Activated CD4-positive, alpha-beta memory T cell treated with anti-CD3 and anti-CD28 coated beads for 36 hours (primary cell): ENCODE measurements at regions not wholly inside any gene's neighbourhood (a gene's known extent, or its start where the extent isn't known, plus 50 kb on each side); places are given as distances from the start of the nearest gene placed in this dataset.

Experiments
- CTCF ChIA-PET: fragments of 350-600 bp; sonication (Branson Sonifier 250); formaldehyde crosslinking; loops from one replicate; lab custom pipeline; 2021; ENCODE audit warnings: antibody characterized with exemption, inconsistent platforms; lab: Charles Lee
- POLR2A ChIA-PET: fragments of 350-600 bp; sonication (Branson Sonifier 250); formaldehyde crosslinking; loops from one replicate; lab custom pipeline; 2021; ENCODE audit warnings: antibody characterized with exemption; lab: Charles Lee
- DNase-seq: peaks from one replicate; pipeline ENCODE4 v3.0.0-alpha.2; 2020
- H3K27ac Mint-ChIP-seq: one replicate; pipeline ENCODE4 v1.8.0; 2021; ENCODE audit warnings: mixed read lengths
- H3K27me3 Mint-ChIP-seq: one replicate; pipeline ENCODE4 v1.8.0; 2021; ENCODE audit warnings: mixed read lengths
- H3K36me3 Mint-ChIP-seq: one replicate; pipeline ENCODE4 v1.8.0; 2021; ENCODE audit warnings: mixed read lengths
- H3K4me1 Mint-ChIP-seq: one replicate; pipeline ENCODE4 v1.8.0; 2021; ENCODE audit warnings: low read depth, mixed read lengths
- H3K4me3 Mint-ChIP-seq: one replicate; pipeline ENCODE4 v1.8.0; 2021; ENCODE audit warnings: mild to moderate bottlenecking, mixed read lengths
- H3K9me3 Mint-ChIP-seq: one replicate; pipeline ENCODE4 v1.8.0; 2021; ENCODE audit warnings: mixed read lengths
- intact Hi-C: fragments of 100-400 bp; cut with micrococcal nuclease; formaldehyde crosslinking; loops from one replicate; pipeline ENCODE4 v1.15.1; 2023

DNA sequence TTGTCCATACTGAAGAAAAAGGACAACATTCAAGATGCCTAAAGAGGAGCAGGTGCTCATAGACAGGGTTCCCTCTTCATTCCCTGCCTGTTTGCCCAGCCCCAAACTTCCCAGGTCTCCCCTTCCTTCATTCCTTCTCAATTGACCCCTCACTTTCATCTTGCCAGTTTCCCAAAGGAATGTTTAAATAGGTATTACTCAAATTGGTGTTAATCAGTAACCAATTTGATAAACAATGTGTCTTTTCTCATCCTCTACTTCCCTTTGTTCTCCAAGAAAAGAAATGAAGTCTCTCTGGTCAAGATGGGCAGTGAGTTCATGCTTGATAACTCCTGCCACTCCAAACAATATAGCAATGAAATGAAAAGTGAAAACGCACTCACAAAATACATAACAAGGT, 101.9 kb downstream of the TMPRSS5 start:
- H3K27ac Mint-ChIP-seq = no peak overlapping the region
- CTCF ChIA-PET = no interaction called here
- POLR2A ChIA-PET = no interaction called here
- DNase-seq = no peak
- intact Hi-C loops = no loop called here
- peaks cover 10% of the 10 kb centered on the region for H3K27me3 Mint-ChIP-seq
- no peaks in the 10 kb centered on the region for H3K4me1 Mint-ChIP-seq
- peaks cover 9% of the 10 kb centered on the region for H3K9me3 Mint-ChIP-seq
- H3K36me3 Mint-ChIP-seq = no peaks in the 10 kb centered on the region
- H3K4me3 Mint-ChIP-seq = no peak overlapping the region

DNA sequence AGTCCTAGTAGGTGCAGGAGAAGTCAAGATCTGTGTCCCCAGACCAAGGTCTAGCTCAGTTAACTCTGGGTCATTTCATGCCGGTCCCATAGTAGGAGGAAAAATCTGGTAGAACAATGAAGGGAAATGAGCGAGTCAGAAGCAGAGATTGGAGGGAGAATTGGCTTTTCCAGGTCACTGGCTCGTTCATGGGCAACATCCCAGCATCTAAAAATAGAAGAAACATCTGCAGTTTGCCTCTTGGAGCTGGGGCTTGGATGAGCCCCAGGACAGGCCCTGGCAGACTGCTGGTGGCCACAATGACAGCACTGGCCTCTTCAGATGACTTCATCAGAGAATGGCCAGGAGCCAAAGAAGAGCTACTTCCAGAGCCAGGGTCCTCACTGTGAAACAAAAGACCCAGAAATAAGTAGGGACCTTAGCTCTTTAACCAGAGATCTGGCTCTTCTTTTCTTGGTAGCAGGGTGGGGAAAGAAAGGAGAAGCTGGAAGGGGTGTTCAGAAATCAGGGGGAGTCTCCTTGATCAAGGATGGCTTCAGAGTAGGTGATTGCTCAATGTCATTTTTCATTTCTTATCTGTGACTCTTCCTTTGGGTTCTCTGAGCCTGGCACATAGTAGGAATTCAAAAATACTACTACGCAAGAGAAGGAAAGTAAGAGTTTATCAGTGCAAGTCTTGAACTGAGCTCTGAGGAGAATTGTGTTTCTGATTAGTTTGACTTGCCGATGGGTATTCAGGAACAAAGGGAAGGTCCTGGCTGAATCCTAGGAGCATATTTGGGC, 102.6 kb downstream of the TMPRSS5 start:
- H3K27me3 Mint-ChIP-seq = peaks cover 14% of the 10 kb centered on the region
- POLR2A ChIA-PET = no interaction called here
- intact Hi-C loops = no loop called here
- peaks cover 9% of the 10 kb centered on the region for H3K9me3 Mint-ChIP-seq
- CTCF ChIA-PET = no interaction called here
- H3K36me3 Mint-ChIP-seq = no peaks in the 10 kb centered on the region
- no peak overlapping the region for H3K27ac Mint-ChIP-seq
- DNase-seq = no peak
- no peak overlapping the region for H3K4me3 Mint-ChIP-seq
- H3K4me1 Mint-ChIP-seq = no peaks in the 10 kb centered on the region

DNA sequence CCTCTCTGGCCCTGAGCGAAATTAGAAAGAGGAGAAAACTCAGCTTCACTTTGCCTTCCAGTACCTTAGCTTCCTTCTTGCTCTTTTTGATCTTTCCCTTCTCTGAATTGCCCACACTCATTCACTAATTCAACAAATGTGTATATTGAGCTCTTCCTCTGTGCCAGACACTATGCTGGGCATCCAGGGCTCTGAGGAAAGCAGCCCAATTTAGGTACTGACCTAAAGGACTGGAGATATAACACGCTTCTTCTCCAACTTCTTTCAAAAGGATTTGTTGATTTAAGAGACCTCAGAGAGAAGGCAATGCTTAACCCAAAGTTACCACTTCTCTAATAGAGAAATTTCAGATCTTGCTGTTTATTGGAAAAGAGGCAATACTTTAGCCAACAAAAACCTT, 103.6 kb downstream of the TMPRSS5 start:
- no peaks in the 10 kb centered on the region for H3K4me1 Mint-ChIP-seq
- ChIA-PET POLR2A (no interaction called here), CTCF (no interaction called here)
- no peaks in the 10 kb centered on the region for H3K36me3 Mint-ChIP-seq
- intact Hi-C loops = no loop called here
- H3K9me3 Mint-ChIP-seq = peaks cover 9% of the 10 kb centered on the region
- peaks cover 16% of the 10 kb centered on the region for H3K27me3 Mint-ChIP-seq
- no peak overlapping the region for H3K27ac Mint-ChIP-seq
- H3K4me3 Mint-ChIP-seq = no peak overlapping the region
- DNase-seq = no peak

DNA sequence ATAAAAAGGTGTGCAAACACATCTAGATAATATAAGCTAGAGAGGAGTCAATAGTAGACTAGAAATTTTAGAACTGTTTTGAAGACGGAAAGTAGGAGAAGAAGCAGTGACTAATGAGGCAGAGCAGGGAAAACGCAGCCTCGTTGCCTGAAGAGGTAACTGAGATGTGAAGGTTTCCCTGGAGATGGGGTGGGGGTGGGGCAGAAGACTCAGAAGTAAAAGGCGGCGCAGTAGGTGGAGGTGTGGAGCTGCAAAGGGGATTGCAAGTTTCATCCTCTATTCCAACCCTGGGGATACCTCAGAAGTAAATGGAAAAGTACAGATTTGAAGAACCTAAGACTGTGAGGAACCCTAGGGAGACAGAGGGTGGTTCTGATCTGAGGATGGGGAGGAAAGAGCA, 109.5 kb downstream of the TMPRSS5 start:
- Mint-ChIP-seq H3K4me1 (peaks cover 12% of the 10 kb centered on the region), H3K27ac (no peak overlapping the region), H3K27me3 (peaks cover 28% of the 10 kb centered on the region), H3K36me3 (peaks cover 1% of the 10 kb centered on the region), H3K4me3 (no peak overlapping the region), H3K9me3 (peaks cover 5% of the 10 kb centered on the region)
- ChIA-PET POLR2A (no interaction called here), CTCF (no interaction called here)
- DNase-seq = no peak
- intact Hi-C loops = no loop called here

DNA sequence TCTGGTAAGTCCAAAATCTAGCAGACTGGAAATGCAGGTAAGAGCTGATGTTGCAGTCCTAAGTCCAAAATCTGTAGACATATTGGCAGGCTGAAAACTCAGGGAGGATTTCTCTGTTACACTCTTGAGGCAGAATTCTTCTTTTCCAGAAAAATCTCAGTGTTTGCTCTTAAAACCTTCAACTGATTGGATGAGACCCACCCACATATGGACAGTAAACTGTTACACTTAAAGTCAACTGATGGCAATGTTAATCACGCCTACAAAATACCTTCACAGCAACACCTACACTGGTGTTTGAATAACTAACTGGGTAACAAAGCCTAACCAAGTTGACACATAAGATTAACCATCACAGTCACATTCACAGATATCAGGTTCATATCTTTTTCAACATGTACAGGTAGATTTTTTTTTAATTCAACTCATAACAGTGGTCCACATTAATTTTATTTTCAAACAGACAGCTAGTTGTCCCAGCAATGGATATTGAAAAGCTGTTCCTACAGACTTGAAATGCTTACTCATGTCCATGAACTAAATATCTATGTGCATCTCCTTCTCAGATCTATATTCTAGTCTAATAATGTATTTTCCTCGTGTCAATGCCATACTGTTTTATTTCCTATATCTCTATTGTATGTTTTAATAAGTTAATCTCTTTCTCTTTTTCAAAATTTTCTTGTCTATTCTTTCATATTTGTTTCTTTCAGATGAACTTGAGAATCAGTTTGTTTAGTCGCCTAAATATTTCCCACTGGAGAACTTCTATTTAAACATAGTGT, 110.1 kb downstream of the TMPRSS5 start:
- peaks cover 1% of the 10 kb centered on the region for H3K36me3 Mint-ChIP-seq
- H3K4me1 Mint-ChIP-seq = peaks cover 12% of the 10 kb centered on the region
- no peak for DNase-seq
- peaks cover 31% of the 10 kb centered on the region for H3K27me3 Mint-ChIP-seq
- peaks cover 5% of the 10 kb centered on the region for H3K9me3 Mint-ChIP-seq
- no peak overlapping the region for H3K4me3 Mint-ChIP-seq
- H3K27ac Mint-ChIP-seq = no peak overlapping the region
- intact Hi-C loops = no loop called here
- ChIA-PET POLR2A (no interaction called here), CTCF (no interaction called here)

DNA sequence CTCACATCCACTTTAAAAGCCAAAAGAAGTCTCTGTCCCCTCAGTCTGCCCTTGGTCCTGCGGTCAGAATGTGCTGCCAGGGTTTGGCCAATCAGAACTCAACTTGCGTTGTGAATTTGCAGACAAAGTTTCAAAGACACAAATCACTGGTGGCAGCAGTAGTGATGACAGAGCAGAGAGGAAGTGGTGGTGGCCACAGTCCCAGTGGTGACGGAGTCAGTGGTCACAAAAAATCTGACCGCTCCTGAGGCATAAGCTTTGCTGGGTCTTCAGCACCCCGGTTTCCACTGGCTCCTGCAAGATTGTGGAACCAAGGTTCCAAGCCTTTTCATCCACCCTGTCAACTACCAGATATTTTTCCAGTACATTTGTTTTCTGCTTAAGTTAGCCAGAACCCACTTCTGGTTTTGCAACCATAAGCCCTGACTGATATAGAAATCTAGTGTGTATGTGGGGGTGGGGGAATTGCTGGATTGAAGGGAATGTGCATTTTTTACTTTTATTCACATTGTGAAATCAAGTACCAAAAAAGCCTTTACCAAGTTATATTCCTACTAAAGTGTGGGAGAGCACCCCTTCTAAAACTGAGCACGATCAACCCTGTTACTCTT, 112.3 kb downstream of the TMPRSS5 start:
- intact Hi-C loops = loop anchor here (2.0 kb wide), 1 partner anchor 81 kb away; no protein-coding TSS in a partner anchor
- H3K27ac Mint-ChIP-seq = no peak overlapping the region
- H3K4me1 Mint-ChIP-seq = peaks cover 16% of the 10 kb centered on the region
- peaks cover 36% of the 10 kb centered on the region for H3K27me3 Mint-ChIP-seq
- H3K9me3 Mint-ChIP-seq = peaks cover 5% of the 10 kb centered on the region
- POLR2A ChIA-PET = no interaction called here
- H3K36me3 Mint-ChIP-seq = peaks cover 1% of the 10 kb centered on the region
- DNase-seq = peak; percentile 82
- CTCF ChIA-PET = no interaction called here
- no peak overlapping the region for H3K4me3 Mint-ChIP-seq

DNA sequence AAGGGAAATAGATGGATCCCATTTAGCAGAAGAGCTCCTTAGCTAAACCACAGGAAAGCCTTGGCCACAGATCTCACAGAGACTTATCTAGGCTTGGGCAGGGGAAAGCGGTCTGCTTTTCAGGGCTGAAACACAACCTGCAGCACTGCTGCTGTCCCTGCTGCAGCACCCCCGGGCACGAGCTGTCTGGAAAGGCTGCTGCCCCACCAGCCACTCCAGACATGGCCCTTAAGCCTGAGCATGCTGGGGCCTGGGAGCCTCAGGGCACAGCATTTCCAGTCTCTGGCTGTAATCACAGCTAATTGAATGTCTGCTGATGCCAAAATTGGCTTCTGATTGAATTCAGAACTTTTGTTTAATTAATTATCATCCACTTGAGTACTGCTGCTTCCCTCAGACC, 115.0 kb downstream of the TMPRSS5 start:
- H3K27me3 Mint-ChIP-seq = peaks cover 22% of the 10 kb centered on the region

DNA sequence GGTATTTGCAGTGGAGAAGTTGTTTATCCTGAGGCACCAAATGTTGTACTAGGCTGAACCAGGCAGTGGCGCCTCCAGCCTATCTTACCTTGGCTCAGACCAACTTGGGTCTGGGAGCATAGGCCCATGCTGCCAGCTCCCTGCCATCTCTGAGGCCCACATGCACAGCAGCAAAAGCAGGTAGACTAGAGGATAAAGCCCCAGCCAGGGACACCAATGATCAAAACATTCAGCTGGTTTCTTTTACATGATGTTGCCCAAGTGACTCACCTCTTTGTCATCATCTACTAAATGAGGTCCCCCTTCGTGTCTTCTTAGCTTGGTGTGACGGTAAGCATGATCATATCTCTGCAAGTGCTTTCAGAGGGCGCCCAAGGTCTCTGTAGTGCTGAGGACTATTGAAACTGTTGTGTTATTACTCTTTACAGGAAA, 112.1 kb upstream of the DRD2 start:
- CTCF ChIA-PET = interaction anchor here (0.6 to 1.6 kb wide), 3 partner anchors 46 to 748 kb away, joined by 3 to 4 read pairs (median 3); partner anchors contain the start of gene ZW10

More for the DNA sequence above, 115.0 kb downstream of the TMPRSS5 start:
- no peak overlapping the region for H3K4me3 Mint-ChIP-seq
- intact Hi-C loops = no loop called here
- H3K27ac Mint-ChIP-seq = no peak overlapping the region
- ChIA-PET CTCF (no interaction called here), POLR2A (no interaction called here)
- H3K36me3 Mint-ChIP-seq = peaks cover 1% of the 10 kb centered on the region
- no peak for DNase-seq
- peaks cover 2% of the 10 kb centered on the region for H3K9me3 Mint-ChIP-seq
- H3K4me1 Mint-ChIP-seq = peaks cover 28% of the 10 kb centered on the region

DNA sequence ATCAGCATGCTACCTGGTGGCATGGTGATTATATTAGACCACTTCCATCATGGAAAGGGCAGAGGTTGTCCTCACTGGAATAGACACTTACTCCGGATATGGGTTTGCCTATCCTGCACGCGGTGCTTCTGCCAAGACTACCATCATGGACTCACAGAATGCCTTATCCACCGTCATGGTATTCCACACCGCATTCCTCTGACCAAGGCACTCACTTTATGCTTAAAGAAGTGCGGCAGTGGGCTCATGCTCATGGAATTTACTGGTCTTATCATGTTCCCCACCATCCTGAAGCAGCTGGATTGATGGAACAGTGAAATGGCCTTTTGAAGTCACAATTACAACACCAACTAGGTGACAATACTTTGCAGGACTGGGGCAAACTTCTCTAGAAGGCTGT, 109.2 kb upstream of the DRD2 start:
- Mint-ChIP-seq H3K36me3 (no peaks in the 10 kb centered on the region), H3K27ac (no peak overlapping the region), H3K9me3 (no peaks in the 10 kb centered on the region), H3K4me1 (peaks cover 15% of the 10 kb centered on the region), H3K4me3 (no peak overlapping the region), H3K27me3 (no peaks in the 10 kb centered on the region)
- no peak for DNase-seq
- ChIA-PET CTCF (no interaction called here), POLR2A (no interaction called here)
- intact Hi-C loops = no loop called here

More for the DNA sequence above, 112.1 kb upstream of the DRD2 start:
- no peaks in the 10 kb centered on the region for H3K9me3 Mint-ChIP-seq
- peak overlapping the region; percentile 76 for H3K27ac Mint-ChIP-seq
- H3K36me3 Mint-ChIP-seq = no peaks in the 10 kb centered on the region
- H3K4me1 Mint-ChIP-seq = peaks cover 16% of the 10 kb centered on the region
- peaks cover 12% of the 10 kb centered on the region for H3K27me3 Mint-ChIP-seq
- H3K4me3 Mint-ChIP-seq = no peak overlapping the region
- POLR2A ChIA-PET = interaction anchor here (0.9 to 1.3 kb wide), 2 partner anchors 9 to 149 kb away, joined by 3 read pairs; no protein-coding TSS in a partner anchor
- peak; percentile 73 for DNase-seq
- intact Hi-C loops = loop anchor here (1.0 to 5.0 kb wide), 3 partner anchors 24 to 273 kb away; partner anchors contain the start of genes TTC12 and ZW10

DNA sequence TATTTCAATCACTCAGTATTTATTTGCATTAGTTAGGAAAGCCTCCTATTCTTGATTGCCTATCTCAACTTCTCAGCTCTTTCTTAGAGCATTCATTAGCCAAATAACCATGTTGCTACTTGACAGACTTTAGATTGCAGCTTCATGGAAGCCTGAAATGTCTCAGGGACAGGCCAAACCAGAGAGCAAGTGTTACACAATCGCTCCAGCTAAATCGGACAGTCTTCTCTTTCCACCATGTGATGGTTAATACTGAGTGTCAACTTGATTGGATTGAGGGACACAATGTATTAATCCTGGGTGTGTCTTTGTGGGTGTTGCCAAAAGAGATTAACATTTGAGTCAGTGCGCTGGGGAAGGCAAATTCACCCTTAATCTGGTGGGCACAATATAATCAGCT, 106.5 kb upstream of the DRD2 start:
- Mint-ChIP-seq H3K36me3 (no peaks in the 10 kb centered on the region), H3K4me3 (no peak overlapping the region), H3K27ac (no peak overlapping the region), H3K27me3 (peaks cover 10% of the 10 kb centered on the region), H3K9me3 (no peaks in the 10 kb centered on the region), H3K4me1 (peaks cover 4% of the 10 kb centered on the region)
- ChIA-PET CTCF (no interaction called here), POLR2A (no interaction called here)
- intact Hi-C loops = no loop called here
- DNase-seq = no peak

DNA sequence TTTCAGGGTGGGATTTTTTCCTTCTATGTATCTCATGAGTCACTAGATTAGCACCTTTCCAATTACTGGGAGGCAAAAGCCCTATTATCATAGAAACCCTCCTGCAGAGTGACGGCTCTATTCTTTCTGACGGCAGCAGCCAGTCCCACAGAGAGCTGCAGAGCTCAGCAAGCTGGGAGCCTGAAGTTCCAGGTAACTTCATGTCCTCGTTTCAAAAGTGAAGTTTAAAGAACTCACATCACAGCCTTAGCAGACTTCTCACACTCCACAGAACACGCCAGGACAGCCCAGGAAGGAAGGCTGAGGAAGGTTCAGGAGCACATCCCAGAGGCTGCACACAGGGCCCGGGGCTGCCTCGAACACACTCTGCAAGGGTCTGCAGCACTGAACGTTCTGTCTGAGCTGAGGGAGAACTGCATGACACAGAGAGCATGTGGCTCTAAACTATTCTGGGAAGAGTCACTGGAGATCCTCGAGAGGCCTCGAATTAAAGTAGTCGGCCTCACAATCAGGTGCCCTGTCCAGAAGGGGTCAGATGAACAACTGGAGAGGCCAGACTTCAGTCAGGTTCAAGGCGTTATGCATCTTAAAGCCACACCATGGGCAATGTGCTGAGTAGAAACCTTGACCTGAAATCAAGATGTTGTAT, 104.2 kb upstream of the DRD2 start:
- H3K27ac Mint-ChIP-seq = no peak overlapping the region
- H3K4me1 Mint-ChIP-seq = peaks cover 4% of the 10 kb centered on the region
- H3K27me3 Mint-ChIP-seq = peaks cover 10% of the 10 kb centered on the region
- intact Hi-C loops = no loop called here
- no peaks in the 10 kb centered on the region for H3K9me3 Mint-ChIP-seq
- no peaks in the 10 kb centered on the region for H3K36me3 Mint-ChIP-seq
- H3K4me3 Mint-ChIP-seq = no peak overlapping the region
- CTCF ChIA-PET = interaction anchor here (1.2 kb wide), 1 partner anchor 47 kb away, joined by 3 read pairs; no protein-coding TSS in a partner anchor
- POLR2A ChIA-PET = interaction anchor here (1.4 kb wide), 1 partner anchor 9 kb away, joined by 3 read pairs; no protein-coding TSS in a partner anchor
- no peak for DNase-seq
